MM.1S (cell line): ENCODE measurements at regions not wholly inside any gene's neighbourhood (a gene's known extent, or its start where the extent isn't known, plus 50 kb on each side); places are given as distances from the start of the nearest gene placed in this dataset.

Experiments used
- CTCF ChIP-seq: fragments of 300-600 bp; sonication (generic); IDR thresholded peaks from 2 replicates; pipeline ENCODE4 v1.5.1; 2016; ENCODE audit warnings: antibody characterized with exemption, low read length, mixed read lengths
- EZH2 ChIP-seq: fragments of 300-600 bp; sonication (generic); optimal IDR thresholded peaks from 2 replicates; pipeline ENCODE3; 2017; ENCODE audit warnings: low read depth, mild to moderate bottlenecking, antibody characterized with exemption, low read length, mixed read lengths
- EZH2phosphoT487 ChIP-seq: fragments of 300-600 bp; sonication (generic); IDR thresholded peaks from 2 replicates; pipeline ENCODE4 v1.6.1; 2018; ENCODE audit warnings: antibody characterized with exemption, low read length

- TF ChIP-seq CTCF (no peak), EZH2 (no peak), EZH2phosphoT487 (no peak)
Observed at GRCh38 chr10:88092265-88092664, 228.8 kb downstream of the PTEN start.
